Effector memory CD8-positive, alpha-beta T cell (primary cell): ENCODE measurements at regions not wholly inside any gene's neighbourhood (a gene's known extent, or its start where the extent isn't known, plus 50 kb on each side); places are given as distances from the start of the nearest gene placed in this dataset.
"Not testable (repeated sequence)": the region's sequence is repeated elsewhere in the genome, so short reads cannot be mapped to it uniquely, and the experiment has no call there.

Experiments
- ATAC-seq: fragments of 150-1000 bp; cut with Tn5 transposase; replicated peaks from 2 replicates; pipeline ENCODE4 v1.10.0; 2021; ENCODE audit warnings: mild to moderate bottlenecking, moderate library complexity
- DNase-seq, 3 experiments: peaks; one replicate each; pipeline ENCODE4 v3.0.0; 2021
- H3K27ac Mint-ChIP-seq, 2 donors: one replicate each; pipeline ENCODE4 v1.8.0; 2022; ENCODE audit warnings: mild to moderate bottlenecking in 2 of 2, mixed read lengths in 2 of 2, moderate library complexity in 2 of 2
- H3K27me3 Mint-ChIP-seq, 2 donors: one replicate each; pipeline ENCODE4 v1.8.0; 2022; ENCODE audit warnings: mixed read lengths in 2 of 2
- H3K36me3 Mint-ChIP-seq: one replicate; pipeline ENCODE4 v1.8.0; 2022; ENCODE audit warnings: mild to moderate bottlenecking, moderate library complexity, mixed read lengths; ENCODE audit not compliant: insufficient read depth
- H3K4me1 Mint-ChIP-seq, 2 donors: one replicate each; pipeline ENCODE4 v1.8.0; 2022; ENCODE audit warnings: low read depth in 2 of 2, mixed read lengths in 2 of 2
- H3K4me3 Mint-ChIP-seq, 2 donors: one replicate each; pipeline ENCODE4 v1.8.0; 2022; ENCODE audit warnings: mild to moderate bottlenecking in 2 of 2, mixed read lengths in 2 of 2, moderate library complexity in 2 of 2
- H3K9me3 Mint-ChIP-seq, 2 donors: one replicate each; pipeline ENCODE4 v1.8.0; 2022; ENCODE audit warnings: mixed read lengths in 2 of 2

DNA sequence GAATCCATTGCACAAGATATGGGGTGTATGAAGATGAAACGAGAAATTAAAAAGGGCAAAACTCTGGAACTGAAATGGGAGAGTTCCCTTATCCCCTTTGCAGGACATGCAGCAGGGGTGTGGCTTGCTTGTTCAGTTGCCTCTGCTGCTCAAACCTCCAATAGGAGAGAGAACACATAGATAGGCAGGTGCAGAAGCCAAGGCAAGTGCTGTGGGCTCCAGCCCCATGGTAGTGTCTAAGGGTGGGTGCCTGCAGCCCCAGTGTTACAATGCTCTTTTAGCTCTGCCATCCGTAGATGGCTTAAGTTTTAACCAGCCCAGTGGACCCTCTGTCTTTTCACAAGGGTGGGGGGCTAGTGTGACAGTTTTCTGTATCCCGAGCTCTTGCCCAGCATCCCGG lies 69.7 kb downstream of the CMAS start:
- ATAC-seq (no peak), DNase-seq (no peak)
- Mint-ChIP-seq H3K9me3 (no peaks in the 10 kb centered on the region), H3K27me3 (peaks cover 11 to 12% of the 10 kb centered on the region in 2 donors), H3K27ac (no peak overlapping the region), H3K4me1 (no peaks in the 10 kb centered on the region), H3K36me3 (no peaks in the 10 kb centered on the region), H3K4me3 (no peak overlapping the region)

GRCh38 chr12:22116376-22116775 lies 70.4 kb downstream of the CMAS start:
- DNase-seq, result no peak
- no peak for ATAC-seq
- Mint-ChIP-seq H3K4me1 (no peaks in the 10 kb centered on the region), H3K4me3 (no peak overlapping the region), H3K36me3 (no peaks in the 10 kb centered on the region), H3K27me3 (peaks cover 11 to 12% of the 10 kb centered on the region in 2 donors), H3K27ac (no peak overlapping the region), H3K9me3 (no peaks in the 10 kb centered on the region)

DNA sequence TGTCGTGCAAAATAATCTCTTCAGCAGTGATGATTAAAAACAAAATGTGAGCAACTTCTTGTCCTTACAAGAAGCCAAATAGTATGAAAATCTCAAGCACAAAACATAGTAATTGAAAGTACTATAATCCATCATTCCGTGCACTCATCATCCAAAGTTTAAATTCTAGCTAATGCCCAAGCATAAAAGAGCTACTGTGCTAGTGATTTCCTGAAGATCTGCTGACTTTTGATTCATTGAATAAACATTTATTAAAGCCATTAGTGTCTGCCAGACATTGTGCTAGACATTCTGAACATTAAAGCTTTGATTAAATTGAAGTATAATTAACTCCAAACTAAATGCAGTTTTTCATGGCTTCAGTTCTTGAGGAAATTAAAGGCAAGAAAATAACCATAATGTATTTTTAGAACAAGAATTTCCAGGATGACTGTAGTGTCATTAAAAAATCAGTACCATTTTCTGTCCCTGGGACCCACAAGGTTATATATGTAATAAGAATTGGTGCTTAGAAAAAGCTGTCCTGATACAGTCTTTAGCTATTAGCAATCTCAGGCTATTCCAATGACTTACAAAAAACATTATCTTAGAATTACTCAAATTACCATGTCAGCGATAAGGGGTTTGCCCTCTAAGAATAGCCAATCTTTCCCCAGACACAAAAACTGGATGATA lies 71.7 kb downstream of the CMAS start:
- H3K4me3 Mint-ChIP-seq, result no peak overlapping the region
- ATAC-seq, result no peak
- DNase-seq, result no peak
- H3K36me3 Mint-ChIP-seq, result no peaks in the 10 kb centered on the region
- peaks cover 11 to 12% of the 10 kb centered on the region in 2 donors for H3K27me3 Mint-ChIP-seq
- no peaks in the 10 kb centered on the region for H3K9me3 Mint-ChIP-seq
- H3K4me1 Mint-ChIP-seq, result no peaks in the 10 kb centered on the region
- no peak overlapping the region for H3K27ac Mint-ChIP-seq

DNA sequence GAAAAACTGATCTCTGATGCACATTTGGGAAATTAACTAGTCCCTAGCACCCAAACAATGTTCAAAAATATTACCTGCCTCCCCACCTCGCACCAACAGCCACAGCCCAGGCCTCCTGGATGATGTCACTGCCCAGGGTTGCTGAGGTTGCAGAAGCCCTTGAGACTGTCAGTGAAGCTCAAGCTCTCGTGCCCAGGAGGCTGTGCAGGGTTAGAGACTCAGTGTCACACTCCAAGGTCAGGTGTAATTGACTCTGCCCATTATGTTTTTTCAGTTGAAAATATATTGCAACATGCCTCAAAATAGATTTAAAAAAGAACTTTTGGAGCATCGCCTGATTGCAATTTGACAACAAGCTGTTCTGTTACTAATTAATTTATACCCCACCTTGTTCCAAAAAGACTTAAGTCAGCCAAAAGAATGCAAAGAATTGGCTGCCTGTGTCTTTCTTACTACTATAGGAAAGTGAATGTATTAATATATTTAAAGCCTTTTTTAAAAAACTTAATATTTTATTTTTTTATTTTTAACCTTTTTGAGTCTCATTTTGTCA lies 72.3 kb downstream of the CMAS start:
- H3K4me3 Mint-ChIP-seq, result no peak overlapping the region
- no peaks in the 10 kb centered on the region for H3K36me3 Mint-ChIP-seq
- H3K9me3 Mint-ChIP-seq, result no peaks in the 10 kb centered on the region
- no peak overlapping the region for H3K27ac Mint-ChIP-seq
- ATAC-seq, result no peak
- no peak for DNase-seq
- peaks cover 10 to 12% of the 10 kb centered on the region in 2 donors for H3K27me3 Mint-ChIP-seq
- no peaks in the 10 kb centered on the region for H3K4me1 Mint-ChIP-seq

- Mint-ChIP-seq H3K4me1 (no peaks in the 10 kb centered on the region), H3K9me3 (no peaks in the 10 kb centered on the region), H3K27ac (no peak overlapping the region), H3K4me3 (no peak overlapping the region), H3K36me3 (no peaks in the 10 kb centered on the region), H3K27me3 (peaks cover 4 to 6% of the 10 kb centered on the region in 2 donors)
- DNase-seq, result peak; percentile 10 to 14 (median 10)
- peak; percentile 39 for ATAC-seq
Observed at GRCh38 chr12:22121224-22121623, 75.2 kb downstream of the CMAS start.

DNA sequence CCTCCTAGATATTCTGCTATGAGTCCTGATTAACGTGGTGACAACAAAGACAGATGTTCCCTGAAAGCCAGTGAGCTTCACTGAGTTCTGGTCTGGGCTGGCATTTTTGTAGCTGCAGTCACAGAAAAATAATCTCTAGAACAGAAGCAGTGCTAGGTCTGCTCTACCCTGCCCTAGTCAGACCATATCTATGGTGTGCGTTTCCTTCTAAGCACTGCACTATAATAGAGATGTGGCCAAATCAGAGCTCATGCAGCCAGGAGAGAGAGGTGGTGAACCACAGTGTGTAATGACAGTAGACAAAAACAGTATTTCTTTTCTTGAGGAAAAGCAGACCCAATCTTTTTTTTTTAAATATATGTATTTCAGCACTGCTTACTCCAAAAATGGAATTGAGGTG lies 76.3 kb downstream of the CMAS start:
- DNase-seq, result no peak
- no peak overlapping the region for H3K27ac Mint-ChIP-seq
- no peaks in the 10 kb centered on the region for H3K36me3 Mint-ChIP-seq
- no peak overlapping the region for H3K4me3 Mint-ChIP-seq
- H3K4me1 Mint-ChIP-seq, result no peaks in the 10 kb centered on the region
- ATAC-seq, result no peak
- peaks cover under 1 to 3% of the 10 kb centered on the region in 2 donors for H3K9me3 Mint-ChIP-seq
- H3K27me3 Mint-ChIP-seq, result peaks cover 4 to 6% of the 10 kb centered on the region in 2 donors

DNA sequence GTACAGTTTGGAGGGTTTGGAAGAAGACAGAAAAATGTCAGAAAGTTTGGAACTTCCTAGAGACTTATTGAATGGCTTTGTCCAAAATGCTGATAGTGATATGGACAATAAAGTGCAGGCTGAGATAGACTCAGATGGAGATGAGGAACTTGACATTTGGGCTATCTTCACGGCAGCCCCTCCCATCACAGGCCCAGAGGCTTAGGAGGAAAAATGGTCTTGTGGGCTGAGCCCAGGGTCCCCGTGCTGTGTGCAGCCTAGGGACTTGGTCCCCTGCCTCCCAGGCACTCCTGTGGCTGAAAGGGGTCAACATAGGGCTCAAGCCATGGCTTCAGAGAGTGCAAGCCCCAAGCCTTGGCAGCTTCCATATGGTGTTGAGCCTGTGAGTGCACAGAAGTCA lies 79.0 kb downstream of the CMAS start:
- Mint-ChIP-seq H3K4me1 (no peaks in the 10 kb centered on the region), H3K36me3 (no peaks in the 10 kb centered on the region), H3K9me3 (peaks cover 2 to 6% of the 10 kb centered on the region in 2 donors), H3K27me3 (peaks cover 0 to 8% of the 10 kb centered on the region in 2 donors), H3K27ac (no peak overlapping the region), H3K4me3 (no peak overlapping the region)
- DNase-seq (no peak), ATAC-seq (no peak)

GRCh38 chr12:22126101-22126500 lies 80.1 kb downstream of the CMAS start:
- not testable (repeated sequence) for H3K27me3 Mint-ChIP-seq, H3K4me1 Mint-ChIP-seq, H3K36me3 Mint-ChIP-seq, H3K27ac Mint-ChIP-seq, ATAC-seq, H3K9me3 Mint-ChIP-seq, DNase-seq, H3K4me3 Mint-ChIP-seq

DNA sequence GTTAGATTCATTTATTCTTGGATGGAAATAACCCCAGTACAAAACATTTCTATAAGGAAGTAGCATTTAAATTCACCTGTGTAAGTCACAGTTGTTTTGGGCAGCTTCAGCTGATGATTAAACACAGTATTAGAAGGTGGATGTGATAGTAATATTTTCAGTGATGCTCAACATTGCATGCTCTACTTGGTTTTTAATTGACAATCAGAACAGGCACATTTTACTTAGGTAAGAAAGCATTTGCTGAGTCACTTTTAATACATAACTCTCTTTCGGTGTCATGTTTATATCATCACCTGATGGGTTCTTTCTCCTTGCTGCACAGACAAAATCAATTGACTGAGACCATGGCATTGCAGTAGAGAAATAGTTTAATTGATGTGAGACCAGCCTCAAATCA lies 80.7 kb downstream of the CMAS start:
- no peak for ATAC-seq
- peaks cover 2 to 8% of the 10 kb centered on the region in 2 donors for H3K4me1 Mint-ChIP-seq
- peak overlapping the region in 1 of 2 donors; percentile 51 for H3K27ac Mint-ChIP-seq

DNA sequence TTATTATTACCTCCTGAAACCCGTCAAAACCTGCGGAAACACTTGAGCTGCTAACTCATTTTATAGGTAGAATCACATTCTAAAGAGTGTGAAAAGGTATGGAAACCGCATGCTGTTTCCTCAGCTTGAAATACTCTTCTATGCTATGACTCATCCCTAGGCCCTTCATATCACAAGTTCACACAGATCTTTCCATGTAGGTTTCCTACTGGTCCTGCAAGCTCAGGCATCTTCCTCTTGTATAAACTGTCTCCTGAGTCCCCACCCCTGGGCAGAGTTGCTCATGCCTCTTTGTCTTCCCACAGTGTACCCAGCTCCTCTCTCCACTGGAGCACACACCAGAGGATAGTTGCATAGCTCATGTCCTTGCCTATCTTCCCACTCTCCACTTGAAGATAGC lies 84.7 kb downstream of the CMAS start:
- peaks cover 2 to 8% of the 10 kb centered on the region in 2 donors for H3K4me1 Mint-ChIP-seq
- peaks cover 2 to 6% of the 10 kb centered on the region in 2 donors for H3K9me3 Mint-ChIP-seq
- no peaks in the 10 kb centered on the region for H3K36me3 Mint-ChIP-seq
- ATAC-seq, result peak; percentile 51
- peak overlapping the region in 1 of 2 donors; percentile 27 for H3K4me3 Mint-ChIP-seq
- no peak overlapping the region for H3K27ac Mint-ChIP-seq
- peaks cover 7 to 8% of the 10 kb centered on the region in 2 donors for H3K27me3 Mint-ChIP-seq
- no peak for DNase-seq

More for the DNA sequence above, 80.7 kb downstream of the CMAS start:
- Mint-ChIP-seq H3K9me3 (peaks cover 2 to 6% of the 10 kb centered on the region in 2 donors), H3K36me3 (no peaks in the 10 kb centered on the region), H3K27me3 (peaks cover 0 to 8% of the 10 kb centered on the region in 2 donors), H3K4me3 (no peak overlapping the region)
- DNase-seq, result no peak

- ATAC-seq, H3K4me1 Mint-ChIP-seq, H3K27ac Mint-ChIP-seq, H3K9me3 Mint-ChIP-seq, DNase-seq, H3K36me3 Mint-ChIP-seq, H3K4me3 Mint-ChIP-seq: not testable (repeated sequence)
- H3K27me3 Mint-ChIP-seq, result peaks cover 9 to 12% of the 10 kb centered on the region in 2 donors
Observed at GRCh38 chr12:22136604-22137117, 90.6 kb downstream of the CMAS start.
